ENCODE measurements at regions not wholly inside any gene's neighbourhood (a gene's known extent, or its start where the extent isn't known, plus 50 kb on each side); places are given as distances from the start of the nearest gene placed in this dataset.
A peak's percentile ranks its signal among the peaks of the same experiment; 100 is the strongest.

- no peak for DNase-seq (ENCODE audit: low spot score)
Measured at GRCh38 chr4:129415004-129415403, 319.1 kb downstream of the C4orf33 start.

DNA sequence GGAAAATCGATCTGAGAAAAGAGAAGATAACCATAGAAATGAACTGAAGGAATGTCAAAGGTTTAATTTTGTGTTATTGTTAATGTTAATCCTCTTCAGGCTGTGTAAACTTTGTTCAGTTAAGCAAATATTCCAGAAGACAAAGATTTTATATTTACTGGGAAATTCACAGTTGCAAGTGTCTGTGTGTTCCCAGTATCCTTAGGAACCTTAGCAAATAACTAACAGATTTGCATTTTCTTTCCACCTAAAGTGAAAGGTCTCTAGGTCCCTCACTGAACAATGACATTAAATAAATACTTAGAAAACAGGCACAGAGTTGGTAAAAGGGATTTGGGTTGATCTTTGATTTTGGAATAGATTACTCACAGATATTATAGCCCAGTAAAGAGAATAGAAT lies 324.7 kb downstream of the C4orf33 start:
- DNase-seq (ENCODE audit: low spot score): no peak

- no peak for DNase-seq (ENCODE audit: low spot score)
Measured at GRCh38 chr4:129422277-129422676, 326.3 kb downstream of the C4orf33 start.

DNA sequence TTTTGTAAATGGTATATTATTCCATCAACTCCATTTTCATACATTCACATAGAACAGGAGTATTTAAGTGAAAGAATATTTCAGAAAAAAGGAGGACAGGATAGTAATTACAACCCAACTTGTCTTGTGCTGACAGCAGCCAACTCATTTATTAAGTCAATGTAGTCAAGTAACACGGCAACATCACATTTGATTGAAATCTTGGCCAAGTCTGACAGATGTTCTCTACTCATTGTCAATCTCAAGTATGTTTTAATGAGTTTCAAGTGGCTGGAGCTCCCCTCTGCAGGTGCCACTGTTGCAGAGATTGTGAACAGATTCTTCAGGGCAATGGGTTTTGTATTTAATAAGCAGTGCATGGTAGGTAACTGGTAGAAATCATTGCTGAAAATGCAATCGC lies 332.5 kb downstream of the C4orf33 start:
- no peak for DNase-seq (ENCODE audit: low spot score)

- no peak for DNase-seq (ENCODE audit: low spot score)
Measured at GRCh38 chr4:129429581-129430320, 333.8 kb downstream of the C4orf33 start.

DNA sequence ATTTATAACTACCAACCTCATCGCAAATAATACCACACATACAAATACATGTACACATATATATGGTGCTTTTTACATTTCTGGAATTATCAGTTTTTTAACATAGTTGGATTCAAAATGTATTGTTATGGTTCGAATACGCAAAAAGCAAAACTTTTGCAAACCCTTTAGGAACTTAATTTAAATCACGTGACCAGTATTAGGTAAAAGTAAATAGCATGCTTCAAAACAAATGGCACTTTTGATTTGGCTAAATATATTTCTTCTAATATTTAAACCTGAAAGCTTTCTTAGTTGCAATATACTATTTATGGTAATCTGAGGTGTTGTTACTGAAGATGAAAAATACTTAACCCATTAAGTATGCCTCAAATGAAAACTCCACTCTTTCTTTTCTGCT lies 341.4 kb downstream of the C4orf33 start:
- no peak for DNase-seq (ENCODE audit: low spot score)

GRCh38 chr4:129438456-129438981 lies 342.6 kb downstream of the C4orf33 start:
- no peak for DNase-seq (ENCODE audit: low spot score)

DNA sequence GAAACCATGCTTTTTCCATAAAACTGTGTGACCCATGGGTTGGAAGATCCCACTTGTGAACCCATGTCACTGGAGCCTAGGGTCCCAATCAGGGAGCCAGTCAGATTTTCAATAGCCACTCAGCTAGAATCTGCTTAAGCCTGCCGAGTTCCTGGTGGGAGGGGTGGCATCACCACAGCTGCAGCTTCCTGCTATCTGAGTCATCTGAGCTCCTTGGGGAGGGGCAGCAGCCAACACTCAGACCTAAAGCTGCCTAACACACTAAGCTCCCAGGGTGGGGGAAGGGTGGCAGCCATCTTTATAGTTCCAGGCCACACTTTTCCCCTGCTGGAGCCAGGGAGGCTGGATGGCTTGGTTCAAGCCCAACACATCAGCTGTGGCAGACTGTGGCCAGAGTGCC lies 350.1 kb downstream of the C4orf33 start:
- DNase-seq (ENCODE audit: low spot score): peak; percentile 88

DNA sequence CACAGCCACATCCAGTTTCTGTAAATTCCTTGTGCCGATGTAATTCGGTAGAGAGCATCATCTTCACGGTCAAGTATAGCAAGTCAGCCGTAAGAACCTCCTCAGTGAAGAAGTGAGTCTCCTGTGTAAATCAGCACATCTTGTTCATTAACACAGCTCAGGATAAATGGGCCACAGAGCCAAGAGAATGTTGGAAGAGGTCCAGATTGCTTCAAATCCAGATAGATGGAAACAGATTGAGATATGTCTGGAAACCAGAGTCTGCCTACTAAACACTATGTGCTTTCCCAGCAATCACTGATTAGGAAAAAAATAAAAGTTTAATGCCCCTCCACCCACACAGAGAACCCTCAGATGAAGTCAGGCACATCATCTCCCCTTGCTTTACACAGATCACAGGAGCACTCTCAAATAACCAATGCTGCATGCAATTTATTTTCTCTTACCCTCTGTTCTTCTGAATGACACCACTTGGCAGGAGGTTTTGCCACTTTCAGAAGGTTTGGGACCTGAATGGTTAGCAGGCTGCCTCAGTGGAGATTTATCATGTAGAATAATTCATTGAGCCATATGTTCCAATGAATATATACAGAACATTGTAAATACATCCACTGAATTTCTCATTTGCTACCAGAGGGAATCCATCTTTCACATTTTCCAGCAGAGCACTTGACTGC lies 357.7 kb downstream of the C4orf33 start:
- no peak for DNase-seq (ENCODE audit: low spot score)

GRCh38 chr4:129455482-129455881 lies 359.5 kb downstream of the C4orf33 start:
- DNase-seq (ENCODE audit: low spot score): no peak

DNA sequence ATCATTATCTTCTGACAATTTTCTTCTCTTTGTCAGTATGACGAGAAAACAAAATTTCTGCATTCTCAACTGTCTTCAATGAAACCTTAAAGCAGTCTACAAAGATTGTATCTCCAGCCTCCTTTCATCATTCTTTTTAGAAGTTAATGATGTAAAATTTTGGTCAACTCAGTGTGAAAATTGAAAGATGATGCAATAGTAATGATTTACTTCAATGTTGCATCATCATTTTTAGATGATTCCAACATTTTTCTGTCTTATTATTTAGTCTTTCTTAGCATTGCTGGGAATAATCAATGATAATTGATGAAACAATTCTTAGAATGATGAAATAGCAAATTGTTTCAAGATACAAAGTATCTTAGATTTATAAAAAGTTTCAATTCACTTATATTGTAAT lies 372.7 kb downstream of the C4orf33 start:
- DNase-seq (ENCODE audit: low spot score): no peak

- DNase-seq (ENCODE audit: low spot score): no peak
Measured at GRCh38 chr4:129474698-129475097, 378.7 kb downstream of the C4orf33 start.

GRCh38 chr4:129481107-129481506 lies 385.2 kb downstream of the C4orf33 start:
- DNase-seq (ENCODE audit: low spot score): no peak

DNA sequence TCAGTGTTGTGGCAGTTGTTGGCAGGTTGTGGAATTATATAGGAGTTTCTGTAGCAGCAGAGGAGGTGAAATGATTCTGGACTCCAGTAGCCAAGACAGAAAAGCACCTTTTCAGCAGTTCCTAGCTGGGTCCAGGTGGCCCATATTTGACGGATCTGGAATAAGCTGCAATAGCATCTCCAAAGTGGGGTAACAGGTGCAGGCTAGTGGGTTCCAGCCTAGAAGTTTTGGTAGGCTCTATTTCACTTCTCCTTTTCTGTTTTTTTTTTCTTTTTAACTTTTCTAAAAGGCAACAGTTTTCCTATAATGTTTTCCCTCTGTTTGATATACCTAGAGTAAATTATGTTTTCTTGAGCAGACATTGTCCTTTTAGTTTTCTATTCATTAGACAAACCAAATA lies 392.5 kb downstream of the C4orf33 start:
- no peak for DNase-seq (ENCODE audit: low spot score)

- no peak for DNase-seq (ENCODE audit: low spot score)
Measured at GRCh38 chr4:129490516-129490915, 394.6 kb downstream of the C4orf33 start.

- DNase-seq (ENCODE audit: low spot score): no peak
Measured at GRCh38 chr4:129498626-129499025, 402.7 kb downstream of the C4orf33 start.

GRCh38 chr4:129514852-129515251 lies 418.9 kb downstream of the C4orf33 start:
- no peak for DNase-seq (ENCODE audit: low spot score)

- DNase-seq (ENCODE audit: low spot score): no peak
Measured at GRCh38 chr4:129515356-129515755, 419.4 kb downstream of the C4orf33 start.

DNA sequence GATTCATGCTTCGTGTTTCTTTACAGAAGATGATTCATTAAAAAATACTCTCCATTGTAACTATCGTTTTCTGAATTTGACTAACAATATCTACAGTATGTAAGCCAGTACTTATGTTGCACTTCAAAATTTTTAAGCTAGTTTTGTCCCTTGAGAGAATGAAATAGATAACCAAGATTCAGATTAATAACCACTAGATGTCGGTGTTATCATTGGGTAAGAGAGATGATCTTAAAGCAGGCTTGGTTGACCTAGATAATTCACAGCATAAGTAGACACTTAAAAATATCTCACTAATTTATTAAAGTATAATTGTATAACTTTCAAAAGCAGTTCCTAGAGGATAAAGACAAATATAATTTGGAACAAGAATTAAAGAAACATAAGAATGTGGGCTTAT lies 430.9 kb downstream of the C4orf33 start:
- DNase-seq (ENCODE audit: low spot score): no peak

- no peak for DNase-seq (ENCODE audit: low spot score)
Measured at GRCh38 chr4:129531253-129531652, 435.3 kb downstream of the C4orf33 start.

DNA sequence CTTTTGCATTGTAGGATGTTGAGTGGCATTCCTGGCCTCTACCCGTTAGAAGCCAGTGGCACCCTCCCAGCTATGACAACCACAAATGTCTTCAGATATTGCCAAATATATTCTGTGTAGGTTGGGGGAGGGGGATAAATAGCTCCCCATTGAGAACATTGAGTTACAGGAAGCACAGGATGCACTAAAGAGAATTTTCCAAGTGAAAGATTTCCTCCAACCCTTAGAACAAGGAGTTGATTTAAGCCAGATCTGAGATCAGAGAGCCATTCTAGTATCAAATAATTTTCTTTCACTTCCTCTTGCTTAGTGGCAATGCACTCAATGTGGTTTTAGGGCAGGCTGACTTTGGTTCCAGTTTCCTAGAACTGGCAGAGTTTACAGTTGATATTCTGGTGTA lies 436.6 kb downstream of the C4orf33 start:
- peak; percentile 4 for DNase-seq (ENCODE audit: low spot score)

GRCh38 chr4:129543299-129543698 lies 447.3 kb downstream of the C4orf33 start:
- DNase-seq (ENCODE audit: low spot score): no peak

DNA sequence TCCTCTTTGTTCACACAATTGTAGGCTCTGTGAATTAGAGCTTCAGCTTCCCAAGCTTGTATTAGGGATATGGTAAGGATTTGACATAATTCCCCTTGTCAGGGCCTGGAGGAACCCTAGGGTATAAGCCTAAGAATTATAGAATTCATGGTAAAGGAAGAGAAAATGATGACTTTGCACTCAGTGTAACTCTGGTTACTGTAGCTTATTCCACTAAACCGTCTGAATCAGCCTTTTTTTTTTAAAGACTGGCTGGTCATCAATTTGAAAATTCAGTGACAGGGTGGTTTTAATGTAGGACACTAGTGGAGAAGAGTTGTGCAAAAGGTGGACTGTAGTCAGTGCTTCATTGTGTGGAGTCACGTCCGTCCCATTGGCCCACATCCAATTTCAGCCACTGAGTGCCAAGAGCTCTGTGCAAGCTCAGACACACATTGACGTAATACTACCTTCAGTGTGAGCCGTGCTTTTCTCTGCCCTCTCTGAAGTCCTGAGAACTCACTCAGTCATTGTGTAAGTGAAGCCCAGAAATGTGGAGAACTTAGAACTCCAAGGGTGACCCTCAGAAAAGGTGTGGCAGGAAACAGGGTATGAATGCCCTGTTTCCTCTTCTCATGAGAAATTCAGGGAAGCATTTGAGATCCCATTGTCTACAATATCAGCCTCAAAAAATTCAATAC lies 449.8 kb downstream of the C4orf33 start:
- peak; percentile 8 for DNase-seq (ENCODE audit: low spot score)
